Fibroblast of skin of right biceps (primary cell): ENCODE measurements at regions not wholly inside any gene's neighbourhood (a gene's known extent, or its start where the extent isn't known, plus 50 kb on each side); places are given as distances from the start of the nearest gene placed in this dataset.

Experiments used
- DNase-seq: peaks from one replicate; pipeline ENCODE4 v3.0.0-alpha.2; 2013

GRCh38 chr10:107232013-107232412 lies 67.5 kb upstream of the SORCS1 start:
- DNase-seq = no peak

- DNase-seq = no peak
These were observed 66.4 kb upstream of the SORCS1 start for GRCh38 chr10:107230887-107231286.

GRCh38 chr10:107215681-107216080 lies 51.2 kb upstream of the SORCS1 start:
- DNase-seq = no peak
